Caco-2 (cell line): ENCODE measurements at regions not wholly inside any gene's neighbourhood (a gene's known extent, or its start where the extent isn't known, plus 50 kb on each side); places are given as distances from the start of the nearest gene placed in this dataset.

Experiments used
- BruUV-seq: library from RNA; stranded (reverse); fragments of 400-500 nt; replicated peaks from 2 replicates; lab custom pipeline; 2021; lab: Mats Ljungman, UMichigan
- CTCF ChIA-PET: fragments of 300-600 bp; sonication (Branson Sonifier 250); formaldehyde crosslinking; loops from one replicate; lab custom pipeline; 2022; ENCODE audit warnings: antibody characterized with exemption; lab: Charles Lee
- POLR2A ChIA-PET: fragments of 300-600 bp; sonication (Branson Sonifier 250); formaldehyde crosslinking; loops from one replicate; lab custom pipeline; 2022; ENCODE audit warnings: antibody characterized with exemption; lab: Charles Lee
- DNase-seq, 2 experiments: peaks; one replicate each; pipeline versions ENCODE4 v3.0.0 to v3.0.0-alpha.2; 2020 to 2022
- H3K27me3 ChIP-seq: replicated peaks from 2 replicates; pipeline ENCODE4 v1.6.0; 2011; ENCODE audit warnings: low read length; ENCODE audit not compliant: control insufficient read depth, insufficient read depth
- H3K36me3 ChIP-seq: 2 replicates; pipeline ENCODE4 v1.5.1; 2011; ENCODE audit warnings: low read length; ENCODE audit not compliant: control insufficient read depth, insufficient read depth
- H3K4me1 ChIP-seq: fragments of 250-450 bp; sonication (Bioruptor Pico); 2 replicates; pipeline ENCODE4 v1.5.1; 2020; ENCODE audit warnings: mild to moderate bottlenecking
- H3K4me3 ChIP-seq: 2 replicates; pipeline ENCODE4 v1.5.1; 2011; ENCODE audit warnings: low read depth, mild to moderate bottlenecking, control low read depth, low read length
- H3K9me3 ChIP-seq: fragments of 250-450 bp; sonication (Bioruptor Pico); 2 replicates; pipeline ENCODE4 v1.5.1; 2020; ENCODE audit warnings: mild to moderate bottlenecking, moderate library complexity
- H3K27ac Mint-ChIP-seq: one replicate; pipeline ENCODE4 v1.8.0; 2022; ENCODE audit warnings: mixed read lengths; ENCODE audit not compliant: unreplicated experiment
- H3K27me3 Mint-ChIP-seq: one replicate; pipeline ENCODE4 v1.8.0; 2022; ENCODE audit warnings: mixed read lengths; ENCODE audit not compliant: insufficient read depth, unreplicated experiment
- H3K36me3 Mint-ChIP-seq: one replicate; pipeline ENCODE4 v1.8.0; 2022; ENCODE audit warnings: mild to moderate bottlenecking, mixed read lengths; ENCODE audit not compliant: insufficient read depth, unreplicated experiment
- H3K4me1 Mint-ChIP-seq: one replicate; pipeline ENCODE4 v1.8.0; 2022; ENCODE audit warnings: low read depth, mixed read lengths; ENCODE audit not compliant: unreplicated experiment
- H3K4me3 Mint-ChIP-seq: one replicate; pipeline ENCODE4 v1.8.0; 2022; ENCODE audit warnings: mild to moderate bottlenecking, moderate library complexity, mixed read lengths; ENCODE audit not compliant: unreplicated experiment
- H3K9me3 Mint-ChIP-seq: one replicate; pipeline ENCODE4 v1.8.0; 2022; ENCODE audit warnings: mixed read lengths; ENCODE audit not compliant: unreplicated experiment
- CTCF ChIP-seq, 2 experiments: fragments of 200-600 bp in 1 of 2; IDR thresholded peaks; 1 replicate in 1 of 2; 2 replicates in 1 of 2; pipeline versions ENCODE4 v1.5.1 to v1.8.0; 2011 to 2022; ENCODE audit warnings: antibody characterized with exemption in 1 of 2, control low read depth in 1 of 2, inconsistent platforms in 1 of 2, low read depth in 1 of 2, low read length in 1 of 2, mild to moderate bottlenecking in 1 of 2, moderate library complexity in 1 of 2; ENCODE audit not compliant: insufficient read depth in 1 of 2, severe bottlenecking in 1 of 2, unreplicated experiment in 1 of 2
- intact Hi-C: fragments of 100-400 bp; cut with micrococcal nuclease; formaldehyde crosslinking; loops from one replicate; pipeline ENCODE4 v1.10.0; 2022; ENCODE audit not compliant: unreplicated experiment

- H3K27ac Mint-ChIP-seq = no peak overlapping the region
- H3K9me3 ChIP-seq = no peaks in the 10 kb centered on the region
- H3K36me3 Mint-ChIP-seq = no peaks in the 10 kb centered on the region
- no peak overlapping the region for H3K4me3 Mint-ChIP-seq
- no peaks in the 10 kb centered on the region for H3K4me1 Mint-ChIP-seq
- no peak overlapping the region for H3K4me3 ChIP-seq
- ChIA-PET POLR2A (no interaction called here), CTCF (no interaction called here)
- H3K9me3 Mint-ChIP-seq = no peaks in the 10 kb centered on the region
- intact Hi-C loops = no loop called here
- TF ChIP-seq CTCF (IDR thresholded peaks at IDR 0.05; ENCODE audit: insufficient read depth in 1 of 2, low read depth in 1 of 2, low read length in 1 of 2, severe bottlenecking in 1 of 2, unreplicated experiment in 1 of 2) = no peak
- no peaks in the 10 kb centered on the region for H3K36me3 ChIP-seq
- peaks cover 4% of the 10 kb centered on the region for H3K27me3 Mint-ChIP-seq
- no peaks in the 10 kb centered on the region; the same call in 1 of the 2 replicates for H3K27me3 ChIP-seq
- no peak for DNase-seq
- H3K4me1 ChIP-seq = no peaks in the 10 kb centered on the region
- no TSS peak for BruUV-seq
These were observed 876.7 kb upstream of the POU3F3 start for GRCh38 chr2:103977241-103977640.

- intact Hi-C loops = no loop called here
- no peaks in the 10 kb centered on the region for H3K36me3 Mint-ChIP-seq
These were observed 876.2 kb upstream of the POU3F3 start for GRCh38 chr2:103977668-103978067.

GRCh38 chr2:103980401-103980800 is 873.5 kb upstream of the POU3F3 start:
- Histone ChIP-seq H3K27me3 (no peaks in the 10 kb centered on the region), H3K9me3 (no peaks in the 10 kb centered on the region), H3K4me1 (no peaks in the 10 kb centered on the region), H3K36me3 (no peaks in the 10 kb centered on the region), H3K4me3 (no peak overlapping the region)
- intact Hi-C loops = no loop called here
- H3K4me3 Mint-ChIP-seq = no peak overlapping the region
- H3K36me3 Mint-ChIP-seq = no peaks in the 10 kb centered on the region
- TF ChIP-seq CTCF (IDR thresholded peaks at IDR 0.05; ENCODE audit: insufficient read depth in 1 of 2, low read depth in 1 of 2, low read length in 1 of 2, severe bottlenecking in 1 of 2, unreplicated experiment in 1 of 2) = no peak
- no peak overlapping the region for H3K27ac Mint-ChIP-seq
- H3K27me3 Mint-ChIP-seq = peaks cover 4% of the 10 kb centered on the region
- ChIA-PET CTCF (no interaction called here), POLR2A (no interaction called here)
- BruUV-seq = no TSS peak
- no peak for DNase-seq
- no peaks in the 10 kb centered on the region for H3K9me3 Mint-ChIP-seq
- H3K4me1 Mint-ChIP-seq = no peaks in the 10 kb centered on the region

More at GRCh38 chr2:103977668-103978067, 876.2 kb upstream of the POU3F3 start:
- CTCF ChIA-PET = no interaction called here
- Mint-ChIP-seq H3K4me1 (no peaks in the 10 kb centered on the region), H3K27me3 (peaks cover 4% of the 10 kb centered on the region), H3K4me3 (no peak overlapping the region), H3K27ac (no peak overlapping the region), H3K9me3 (no peaks in the 10 kb centered on the region)
- TF ChIP-seq CTCF (IDR thresholded peaks at IDR 0.05; ENCODE audit: insufficient read depth in 1 of 2, low read depth in 1 of 2, low read length in 1 of 2, severe bottlenecking in 1 of 2, unreplicated experiment in 1 of 2) = no peak
- H3K4me3 ChIP-seq = no peak overlapping the region
- no peak for DNase-seq
- POLR2A ChIA-PET = no interaction called here
- H3K9me3 ChIP-seq = no peaks in the 10 kb centered on the region
- BruUV-seq = no TSS peak
- H3K36me3 ChIP-seq = no peaks in the 10 kb centered on the region
- H3K4me1 ChIP-seq = no peaks in the 10 kb centered on the region
- no peaks in the 10 kb centered on the region; the same call in 1 of the 2 replicates for H3K27me3 ChIP-seq
